ENCODE measurements at regions not wholly inside any gene's neighbourhood (a gene's known extent, or its start where the extent isn't known, plus 50 kb on each side); places are given as distances from the start of the nearest gene placed in this dataset.

- 58 to 62% (median 60%) methylated on average over 8 of the region's 8 CpGs for WGBS, 4 donors
- no peaks in the 10 kb centered on the region for H3K36me3 ChIP-seq (replicated peaks in 1 of 2)
- H3K27me3 ChIP-seq = no peaks in the 10 kb centered on the region
- no peak overlapping the region for H3K4me3 ChIP-seq
- TF ChIP-seq CTCF (IDR thresholded peaks at IDR 0.05) = no peak
- TF ChIP-seq POLR2A (IDR thresholded peaks at IDR 0.05) = no peak
- peaks cover 0 to 4% of the 10 kb centered on the region in 2 donors for H3K4me1 ChIP-seq (replicated peaks in 1 of 2)
- no peaks in the 10 kb centered on the region for H3K9me3 ChIP-seq (replicated peaks in 1 of 3)
- H3K27ac ChIP-seq = peak overlapping the region in 3 of 5 donors; percentile 24 to 59 (median 30)
- intact Hi-C loops (cut with DNase I) = no loop called here
- no peak for DNase-seq
Observed at GRCh38 chr5:175253597-175253996, 190.4 kb downstream of the DRD1 start.

- no peak overlapping the region for H3K27ac ChIP-seq
- no peak overlapping the region for H3K4me3 ChIP-seq
- no peaks in the 10 kb centered on the region for H3K36me3 ChIP-seq (replicated peaks in 1 of 2)
- intact Hi-C loops (cut with DNase I) = no loop called here
- WGBS, 4 donors = 66 to 84% (median 78%) methylated on average over 4 of the region's 4 CpGs
- no peaks in the 10 kb centered on the region for H3K9me3 ChIP-seq (replicated peaks in 1 of 3)
- no peak for TF ChIP-seq POLR2A (IDR thresholded peaks at IDR 0.05)
- no peak for TF ChIP-seq CTCF (IDR thresholded peaks at IDR 0.05)
- peaks cover 0 to 4% of the 10 kb centered on the region in 2 donors for H3K4me1 ChIP-seq (replicated peaks in 1 of 2)
- no peaks in the 10 kb centered on the region for H3K27me3 ChIP-seq
- DNase-seq = no peak
Observed at GRCh38 chr5:175252234-175252805, 191.7 kb downstream of the DRD1 start.

GRCh38 chr5:175250426-175250825, 193.6 kb downstream of the DRD1 start:
- Histone ChIP-seq H3K27ac (no peak overlapping the region), H3K27me3 (no peaks in the 10 kb centered on the region), H3K9me3 (replicated peaks in 1 of 3) (no peaks in the 10 kb centered on the region), H3K4me3 (no peak overlapping the region), H3K36me3 (replicated peaks in 1 of 2) (no peaks in the 10 kb centered on the region), H3K4me1 (replicated peaks in 1 of 2) (peaks cover 0 to 4% of the 10 kb centered on the region in 2 donors)
- 68 to 73% (median 70%) methylated on average over 4 of the region's 4 CpGs for WGBS, 4 donors
- no peak for DNase-seq
- intact Hi-C loops (cut with DNase I) = no loop called here
- TF ChIP-seq POLR2A (IDR thresholded peaks at IDR 0.05) (no peak), CTCF (IDR thresholded peaks at IDR 0.05) (no peak)

GRCh38 chr5:175248416-175248905, 195.5 kb downstream of the DRD1 start:
- DNase-seq = no peak
- no peaks in the 10 kb centered on the region for H3K36me3 ChIP-seq (replicated peaks in 1 of 2)
- intact Hi-C loops (cut with DNase I) = no loop called here
- no peaks in the 10 kb centered on the region for H3K27me3 ChIP-seq
- no peak overlapping the region for H3K27ac ChIP-seq
- H3K4me1 ChIP-seq (replicated peaks in 1 of 2) = no peaks in the 10 kb centered on the region
- no peaks in the 10 kb centered on the region for H3K9me3 ChIP-seq (replicated peaks in 1 of 3)
- H3K4me3 ChIP-seq = no peak overlapping the region
- TF ChIP-seq POLR2A (IDR thresholded peaks at IDR 0.05) (no peak), CTCF (IDR thresholded peaks at IDR 0.05) (no peak)
- 77 to 82% (median 79%) methylated on average over 6 of the region's 6 CpGs for WGBS, 4 donors
